Mesothelial cell of epicardium (in vitro differentiated cells): ENCODE measurements at regions not wholly inside any gene's neighbourhood (a gene's known extent, or its start where the extent isn't known, plus 50 kb on each side); places are given as distances from the start of the nearest gene placed in this dataset.

Source experiments
- DNase-seq, 2 experiments: peaks; one replicate each; pipeline ENCODE4 v3.0.0; 2021; ENCODE audit warnings: low spot score in 2 of 2; ENCODE audit not compliant: unreplicated experiment in 2 of 2
- H3K27ac Mint-ChIP-seq: 2 replicates; pipeline ENCODE4 v1.8.0; 2021; ENCODE audit warnings: mixed read lengths
- H3K27me3 Mint-ChIP-seq: 2 replicates; pipeline ENCODE4 v1.8.0; 2021; ENCODE audit warnings: low read depth, mixed read lengths
- H3K36me3 Mint-ChIP-seq: 2 replicates; pipeline ENCODE4 v1.8.0; 2021; ENCODE audit warnings: mixed read lengths
- H3K4me1 Mint-ChIP-seq: 2 replicates; pipeline ENCODE4 v1.8.0; 2021; ENCODE audit warnings: mixed read lengths
- H3K4me3 Mint-ChIP-seq: 2 replicates; pipeline ENCODE4 v1.8.0; 2021; ENCODE audit warnings: mild to moderate bottlenecking, moderate library complexity, mixed read lengths
- H3K9me3 Mint-ChIP-seq: 2 replicates; pipeline ENCODE4 v1.8.0; 2021; ENCODE audit warnings: mixed read lengths
- TF ChIP-seq, protein P1 (sequence below): fragments of 200-600 bp; sonication (generic); IDR thresholded peaks from one replicate; pipeline ENCODE4 v1.5.0; 2021; ENCODE audit warnings: antibody characterized with exemption; ENCODE audit not compliant: unreplicated experiment

GRCh38 chr4:14496408-14496807 is 505.9 kb upstream of the CPEB2 start:
- H3K4me3 Mint-ChIP-seq = no peak overlapping the region
- TF ChIP-seq, protein P1, sequence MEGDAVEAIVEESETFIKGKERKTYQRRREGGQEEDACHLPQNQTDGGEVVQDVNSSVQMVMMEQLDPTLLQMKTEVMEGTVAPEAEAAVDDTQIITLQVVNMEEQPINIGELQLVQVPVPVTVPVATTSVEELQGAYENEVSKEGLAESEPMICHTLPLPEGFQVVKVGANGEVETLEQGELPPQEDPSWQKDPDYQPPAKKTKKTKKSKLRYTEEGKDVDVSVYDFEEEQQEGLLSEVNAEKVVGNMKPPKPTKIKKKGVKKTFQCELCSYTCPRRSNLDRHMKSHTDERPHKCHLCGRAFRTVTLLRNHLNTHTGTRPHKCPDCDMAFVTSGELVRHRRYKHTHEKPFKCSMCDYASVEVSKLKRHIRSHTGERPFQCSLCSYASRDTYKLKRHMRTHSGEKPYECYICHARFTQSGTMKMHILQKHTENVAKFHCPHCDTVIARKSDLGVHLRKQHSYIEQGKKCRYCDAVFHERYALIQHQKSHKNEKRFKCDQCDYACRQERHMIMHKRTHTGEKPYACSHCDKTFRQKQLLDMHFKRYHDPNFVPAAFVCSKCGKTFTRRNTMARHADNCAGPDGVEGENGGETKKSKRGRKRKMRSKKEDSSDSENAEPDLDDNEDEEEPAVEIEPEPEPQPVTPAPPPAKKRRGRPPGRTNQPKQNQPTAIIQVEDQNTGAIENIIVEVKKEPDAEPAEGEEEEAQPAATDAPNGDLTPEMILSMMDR = no peak
- H3K36me3 Mint-ChIP-seq = no peaks in the 10 kb centered on the region
- H3K9me3 Mint-ChIP-seq = no peaks in the 10 kb centered on the region
- no peak for DNase-seq
- H3K27me3 Mint-ChIP-seq = peaks cover 3% of the 10 kb centered on the region
- H3K4me1 Mint-ChIP-seq = no peaks in the 10 kb centered on the region
- no peak overlapping the region for H3K27ac Mint-ChIP-seq

DNA sequence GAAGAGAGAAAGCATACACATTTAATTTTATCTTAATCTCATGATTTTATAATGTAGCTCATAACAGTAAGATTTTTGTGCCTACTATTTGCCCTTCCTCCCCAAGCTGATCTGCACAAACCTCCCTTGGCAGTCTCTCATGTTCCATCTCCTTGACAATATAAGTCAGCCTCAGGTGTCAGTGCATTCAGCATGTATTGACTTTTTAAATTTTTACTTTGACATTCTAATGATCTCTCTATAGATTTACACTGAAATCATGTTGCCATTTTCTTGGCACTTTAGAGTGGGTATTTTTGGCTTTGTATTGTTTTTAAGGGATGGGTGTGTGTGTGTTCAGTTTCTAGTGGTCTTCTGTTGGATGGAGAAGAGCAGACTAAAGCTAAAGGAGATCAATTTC is 505.3 kb upstream of the CPEB2 start:
- H3K4me1 Mint-ChIP-seq = no peaks in the 10 kb centered on the region
- no peak overlapping the region for H3K27ac Mint-ChIP-seq
- no peaks in the 10 kb centered on the region for H3K36me3 Mint-ChIP-seq
- peaks cover 3% of the 10 kb centered on the region for H3K27me3 Mint-ChIP-seq
- TF ChIP-seq, protein P1 = no peak
- no peaks in the 10 kb centered on the region for H3K9me3 Mint-ChIP-seq
- no peak for DNase-seq
- no peak overlapping the region for H3K4me3 Mint-ChIP-seq

DNA sequence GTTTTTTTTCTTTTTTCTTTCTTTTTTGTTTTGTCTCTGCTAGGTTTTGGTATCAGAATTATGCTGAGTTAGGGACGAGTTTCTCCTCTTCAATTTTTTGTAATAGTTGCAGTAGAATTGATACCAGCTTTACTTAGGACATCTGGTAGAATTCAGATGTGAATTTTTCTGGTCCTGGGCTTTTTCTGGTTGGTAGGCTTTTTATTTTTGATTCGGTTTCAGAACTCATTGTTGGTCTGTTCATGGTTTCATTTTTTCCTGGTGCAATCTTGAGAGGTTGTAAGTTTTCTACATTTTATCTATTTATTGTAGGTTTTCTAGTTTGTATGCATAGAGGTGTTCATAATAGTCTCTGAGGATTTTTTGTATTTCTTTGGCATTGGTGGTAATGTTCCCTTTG is 498.1 kb upstream of the CPEB2 start:
- Mint-ChIP-seq H3K9me3 (peaks cover 3% of the 10 kb centered on the region), H3K27me3 (no peaks in the 10 kb centered on the region), H3K27ac (no peak overlapping the region), H3K36me3 (no peaks in the 10 kb centered on the region), H3K4me3 (no peak overlapping the region), H3K4me1 (no peaks in the 10 kb centered on the region)
- DNase-seq = no peak
- TF ChIP-seq, protein P1 = no peak

- TF ChIP-seq, protein P1 = no peak
- H3K4me3 Mint-ChIP-seq = no peak overlapping the region
- no peaks in the 10 kb centered on the region for H3K36me3 Mint-ChIP-seq
- DNase-seq = no peak
- H3K4me1 Mint-ChIP-seq = no peaks in the 10 kb centered on the region
- no peaks in the 10 kb centered on the region for H3K27me3 Mint-ChIP-seq
- H3K27ac Mint-ChIP-seq = no peak overlapping the region
- no peaks in the 10 kb centered on the region for H3K9me3 Mint-ChIP-seq
Observed at GRCh38 chr4:14513471-14513870, 488.8 kb upstream of the CPEB2 start.

GRCh38 chr4:14515556-14515955 is 486.7 kb upstream of the CPEB2 start:
- Mint-ChIP-seq H3K27ac (no peak overlapping the region), H3K4me1 (no peaks in the 10 kb centered on the region), H3K9me3 (no peaks in the 10 kb centered on the region), H3K4me3 (no peak overlapping the region), H3K36me3 (no peaks in the 10 kb centered on the region), H3K27me3 (no peaks in the 10 kb centered on the region)
- TF ChIP-seq, protein P1 = no peak
- DNase-seq = no peak

DNA sequence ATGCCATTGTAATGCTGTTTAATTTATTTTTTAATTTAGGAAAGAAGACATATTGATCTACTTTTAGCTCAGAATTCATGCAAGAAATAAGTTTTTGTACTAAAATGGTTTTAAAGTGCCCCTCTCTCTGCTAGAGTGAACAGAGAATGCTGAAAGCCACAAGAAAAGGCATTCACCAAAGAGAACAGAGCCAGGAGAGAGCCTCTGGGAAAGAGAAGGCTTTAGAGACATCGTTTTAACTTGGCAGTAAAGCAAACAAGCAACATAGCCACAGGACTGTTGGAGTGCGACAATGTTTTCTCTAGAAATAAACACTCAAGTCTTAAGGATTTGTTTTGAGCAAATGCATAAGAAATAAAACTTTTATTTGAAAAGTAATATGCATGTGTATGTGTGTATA is 484.1 kb upstream of the CPEB2 start:
- no peaks in the 10 kb centered on the region for H3K27me3 Mint-ChIP-seq
- H3K36me3 Mint-ChIP-seq = no peaks in the 10 kb centered on the region
- no peak overlapping the region for H3K27ac Mint-ChIP-seq
- H3K9me3 Mint-ChIP-seq = no peaks in the 10 kb centered on the region
- DNase-seq = no peak
- H3K4me3 Mint-ChIP-seq = no peak overlapping the region
- H3K4me1 Mint-ChIP-seq = no peaks in the 10 kb centered on the region
- TF ChIP-seq, protein P1 = no peak
